Activated naive CD8-positive, alpha-beta T cell treated with anti-CD3 and anti-CD28 coated beads for 36 hours (primary cell): ENCODE measurements at regions not wholly inside any gene's neighbourhood (a gene's known extent, or its start where the extent isn't known, plus 50 kb on each side); places are given as distances from the start of the nearest gene placed in this dataset.
"Not testable (repeated sequence)": the region's sequence is repeated elsewhere in the genome, so short reads cannot be mapped to it uniquely, and the experiment has no call there.

ENCODE experiments used
- DNase-seq: peaks from one replicate; pipeline ENCODE4 v3.0.0; 2021
- H3K27ac Mint-ChIP-seq: one replicate; pipeline ENCODE4 v1.8.0; 2022; ENCODE audit warnings: mild to moderate bottlenecking, moderate library complexity, mixed read lengths
- H3K27me3 Mint-ChIP-seq: one replicate; pipeline ENCODE4 v1.8.0; 2022; ENCODE audit warnings: mild to moderate bottlenecking, mixed read lengths
- H3K36me3 Mint-ChIP-seq: one replicate; pipeline ENCODE4 v1.8.0; 2021; ENCODE audit warnings: mild to moderate bottlenecking, mixed read lengths
- H3K4me1 Mint-ChIP-seq: one replicate; pipeline ENCODE4 v1.8.0; 2021; ENCODE audit warnings: mixed read lengths
- H3K4me3 Mint-ChIP-seq: one replicate; pipeline ENCODE4 v1.8.0; 2022; ENCODE audit warnings: mild to moderate bottlenecking, moderate library complexity, mixed read lengths
- H3K9me3 Mint-ChIP-seq: one replicate; pipeline ENCODE4 v1.8.0; 2022; ENCODE audit warnings: mixed read lengths

- Mint-ChIP-seq H3K27ac (no peak overlapping the region), H3K27me3 (no peaks in the 10 kb centered on the region), H3K4me1 (no peaks in the 10 kb centered on the region), H3K9me3 (no peaks in the 10 kb centered on the region), H3K36me3 (no peaks in the 10 kb centered on the region), H3K4me3 (no peak overlapping the region)
- no peak for DNase-seq
Measured at GRCh38 chr16:8403978-8404749, 186.1 kb downstream of the TMEM114 start.

DNA sequence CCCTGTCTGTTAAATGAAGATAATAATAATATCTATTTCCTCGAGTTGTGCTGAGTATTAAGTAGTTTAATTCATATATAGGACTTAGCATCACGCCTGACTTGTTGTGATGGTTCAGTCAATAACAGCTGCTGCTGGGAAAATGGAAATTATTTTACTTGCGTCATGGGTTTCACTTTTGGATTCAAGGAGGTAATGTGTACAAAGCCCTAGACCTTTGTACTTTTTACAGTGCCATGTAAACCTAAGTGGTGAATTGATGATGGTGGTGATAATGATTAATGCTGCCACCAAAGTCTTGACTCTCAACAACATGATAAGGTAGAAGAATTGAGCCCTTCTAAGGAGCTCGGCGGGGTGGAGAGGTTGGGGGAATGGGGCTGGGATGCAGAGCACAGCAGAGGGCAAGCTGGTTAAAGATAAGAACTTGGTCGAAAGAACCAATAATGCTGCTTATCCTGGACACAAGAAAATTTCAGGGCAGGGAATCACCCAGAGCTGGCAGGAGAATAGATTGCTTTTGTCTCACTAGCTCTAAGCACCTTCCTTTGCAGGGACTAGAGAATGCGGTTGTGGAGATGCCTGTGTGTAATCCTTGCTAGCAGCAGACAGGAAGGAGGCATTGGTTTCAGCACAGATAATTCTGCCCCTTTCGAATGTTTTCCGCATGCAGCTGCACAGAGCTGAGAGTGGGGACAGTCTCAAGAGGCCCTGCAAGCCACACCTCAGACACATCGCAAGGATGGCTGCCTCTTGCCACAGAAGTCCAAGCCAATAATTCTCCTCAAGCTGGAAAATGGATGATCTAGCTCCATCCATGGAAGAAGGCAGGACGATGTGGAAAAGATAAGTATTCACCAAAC is 187.1 kb downstream of the TMEM114 start:
- H3K27me3 Mint-ChIP-seq = no peaks in the 10 kb centered on the region
- no peak overlapping the region for H3K4me3 Mint-ChIP-seq
- no peaks in the 10 kb centered on the region for H3K36me3 Mint-ChIP-seq
- H3K4me1 Mint-ChIP-seq = no peaks in the 10 kb centered on the region
- H3K27ac Mint-ChIP-seq = no peak overlapping the region
- H3K9me3 Mint-ChIP-seq = no peaks in the 10 kb centered on the region
- no peak for DNase-seq

DNA sequence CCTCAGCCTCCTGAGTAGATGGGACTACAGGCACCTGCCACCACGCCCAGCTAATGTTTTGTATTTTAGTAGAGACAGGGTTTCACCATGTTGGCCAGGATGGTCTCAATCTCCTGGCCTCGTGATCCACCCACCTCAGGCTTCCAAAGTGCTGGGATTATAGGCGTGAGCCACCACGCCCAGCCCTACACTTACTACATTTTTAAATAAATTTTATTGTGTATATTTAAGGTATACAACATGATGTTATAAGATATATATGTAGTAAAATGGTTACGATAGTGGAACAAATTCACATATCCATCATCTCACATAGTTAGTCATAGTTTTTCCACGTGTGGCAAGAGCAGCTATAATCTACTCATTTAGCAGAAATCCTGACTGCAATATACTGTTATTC is 189.6 kb downstream of the TMEM114 start:
- not testable (repeated sequence) for H3K27ac Mint-ChIP-seq, H3K4me1 Mint-ChIP-seq, H3K36me3 Mint-ChIP-seq, H3K9me3 Mint-ChIP-seq, DNase-seq, H3K4me3 Mint-ChIP-seq, H3K27me3 Mint-ChIP-seq

- no peaks in the 10 kb centered on the region for H3K9me3 Mint-ChIP-seq
- H3K27me3 Mint-ChIP-seq = no peaks in the 10 kb centered on the region
- no peak overlapping the region for H3K27ac Mint-ChIP-seq
- no peak for DNase-seq
- no peaks in the 10 kb centered on the region for H3K4me1 Mint-ChIP-seq
- no peaks in the 10 kb centered on the region for H3K36me3 Mint-ChIP-seq
- no peak overlapping the region for H3K4me3 Mint-ChIP-seq
Measured at GRCh38 chr16:8398548-8398947, 191.8 kb downstream of the TMEM114 start.

GRCh38 chr16:8397223-8397622 is 193.1 kb downstream of the TMEM114 start:
- Mint-ChIP-seq H3K27me3 (no peaks in the 10 kb centered on the region), H3K27ac (no peak overlapping the region), H3K4me1 (no peaks in the 10 kb centered on the region), H3K9me3 (no peaks in the 10 kb centered on the region), H3K36me3 (no peaks in the 10 kb centered on the region), H3K4me3 (no peak overlapping the region)
- DNase-seq = no peak

- no peaks in the 10 kb centered on the region for H3K4me1 Mint-ChIP-seq
- H3K36me3 Mint-ChIP-seq = no peaks in the 10 kb centered on the region
- H3K27ac Mint-ChIP-seq = no peak overlapping the region
- no peaks in the 10 kb centered on the region for H3K27me3 Mint-ChIP-seq
- no peak for DNase-seq
- no peak overlapping the region for H3K4me3 Mint-ChIP-seq
- H3K9me3 Mint-ChIP-seq = no peaks in the 10 kb centered on the region
Measured at GRCh38 chr16:8396463-8396862, 193.8 kb downstream of the TMEM114 start.

- H3K36me3 Mint-ChIP-seq = no peaks in the 10 kb centered on the region
- no peaks in the 10 kb centered on the region for H3K9me3 Mint-ChIP-seq
- H3K4me1 Mint-ChIP-seq = no peaks in the 10 kb centered on the region
- H3K4me3 Mint-ChIP-seq = no peak overlapping the region
- DNase-seq = no peak
- H3K27me3 Mint-ChIP-seq = no peaks in the 10 kb centered on the region
- no peak overlapping the region for H3K27ac Mint-ChIP-seq
Measured at GRCh38 chr16:8391257-8391656, 199.1 kb downstream of the TMEM114 start.

DNA sequence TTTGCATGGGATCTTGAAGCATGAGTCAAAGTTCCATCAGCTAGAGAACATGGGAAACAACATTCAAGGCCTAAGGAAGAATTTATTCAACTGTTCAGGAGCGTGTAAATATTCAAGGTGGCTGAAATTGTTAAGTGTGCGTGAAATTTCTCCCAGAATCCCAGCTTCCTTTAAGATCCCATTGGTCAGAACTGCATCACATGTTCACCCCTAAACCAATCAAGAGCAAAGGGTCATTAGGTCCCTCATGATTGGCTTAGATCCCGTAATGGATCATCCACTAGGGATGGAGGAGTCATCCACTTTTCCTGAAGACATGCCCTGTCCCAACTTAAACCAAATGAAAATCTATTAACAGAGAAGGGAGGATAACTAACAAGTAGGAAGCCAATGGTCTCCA is 201.6 kb downstream of the TMEM114 start:
- no peaks in the 10 kb centered on the region for H3K4me1 Mint-ChIP-seq
- no peak overlapping the region for H3K4me3 Mint-ChIP-seq
- H3K9me3 Mint-ChIP-seq = no peaks in the 10 kb centered on the region
- H3K27me3 Mint-ChIP-seq = no peaks in the 10 kb centered on the region
- no peak for DNase-seq
- H3K27ac Mint-ChIP-seq = no peak overlapping the region
- no peaks in the 10 kb centered on the region for H3K36me3 Mint-ChIP-seq

- Mint-ChIP-seq H3K4me3 (no peak overlapping the region), H3K36me3 (no peaks in the 10 kb centered on the region), H3K27me3 (no peaks in the 10 kb centered on the region), H3K4me1 (no peaks in the 10 kb centered on the region), H3K27ac (no peak overlapping the region), H3K9me3 (peaks cover 4% of the 10 kb centered on the region)
- no peak for DNase-seq
Measured at GRCh38 chr16:8381814-8382213, 208.5 kb downstream of the TMEM114 start.

DNA sequence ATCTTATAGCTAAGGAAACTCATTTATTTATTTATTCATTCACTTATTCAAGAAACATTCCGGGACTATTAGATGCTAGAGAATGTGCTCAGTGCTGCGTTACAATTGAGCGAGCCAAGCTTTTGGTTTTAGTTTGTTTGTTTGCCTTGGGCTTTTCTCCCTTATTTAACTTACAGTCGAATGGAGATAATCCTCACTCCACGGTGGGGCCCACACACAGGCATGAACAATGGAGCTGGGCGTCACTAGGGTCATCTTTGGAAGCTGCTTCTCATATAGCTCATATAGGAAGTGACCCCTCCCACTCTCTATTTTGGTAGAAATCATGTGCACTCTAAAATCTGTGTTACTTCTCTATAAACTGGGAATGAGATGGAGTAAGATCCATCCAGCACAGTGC is 210.0 kb downstream of the TMEM114 start:
- H3K27me3 Mint-ChIP-seq = no peaks in the 10 kb centered on the region
- H3K36me3 Mint-ChIP-seq = no peaks in the 10 kb centered on the region
- DNase-seq = no peak
- no peaks in the 10 kb centered on the region for H3K4me1 Mint-ChIP-seq
- peaks cover 4% of the 10 kb centered on the region for H3K9me3 Mint-ChIP-seq
- H3K27ac Mint-ChIP-seq = no peak overlapping the region
- H3K4me3 Mint-ChIP-seq = no peak overlapping the region

DNA sequence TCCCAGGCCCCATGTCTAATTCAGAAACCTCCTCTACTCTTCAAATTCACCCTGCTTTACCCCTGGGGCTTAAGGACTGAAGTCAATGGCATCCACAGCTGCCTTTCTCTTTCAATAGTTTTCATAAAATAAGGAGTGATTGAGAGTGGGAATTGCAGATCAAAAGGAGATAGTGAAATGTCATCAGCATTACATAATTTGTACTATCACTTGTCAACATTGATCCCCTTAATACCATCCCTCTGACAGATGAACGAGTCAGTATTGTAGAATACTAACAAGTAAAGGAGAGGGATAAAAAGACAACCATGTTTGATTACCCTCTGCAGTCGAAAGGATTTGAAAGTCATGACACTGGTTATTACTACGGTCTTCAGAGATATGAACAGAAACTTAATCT is 212.4 kb downstream of the TMEM114 start:
- Mint-ChIP-seq H3K36me3 (no peaks in the 10 kb centered on the region), H3K27me3 (no peaks in the 10 kb centered on the region), H3K27ac (no peak overlapping the region), H3K9me3 (peaks cover 4% of the 10 kb centered on the region), H3K4me3 (no peak overlapping the region), H3K4me1 (no peaks in the 10 kb centered on the region)
- no peak for DNase-seq

DNA sequence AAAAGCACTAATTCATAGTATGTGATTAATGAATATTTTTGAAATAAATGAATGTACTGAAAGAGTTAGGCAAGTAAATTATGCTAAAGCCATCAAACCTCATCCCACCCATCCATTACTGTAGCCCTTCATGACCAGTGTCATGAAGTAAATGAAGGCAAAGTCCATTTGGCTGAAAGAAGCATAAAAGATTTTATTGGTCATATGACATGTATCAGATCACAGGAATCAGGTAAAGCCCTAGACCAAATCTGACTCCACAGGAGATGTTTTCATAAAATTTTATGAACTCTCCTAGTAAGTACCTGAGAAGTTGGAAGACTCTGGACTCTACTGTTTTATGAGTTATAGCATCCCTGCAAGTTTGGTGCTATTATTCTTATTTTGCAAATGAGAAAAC is 213.5 kb downstream of the TMEM114 start:
- no peaks in the 10 kb centered on the region for H3K36me3 Mint-ChIP-seq
- peaks cover 4% of the 10 kb centered on the region for H3K9me3 Mint-ChIP-seq
- no peaks in the 10 kb centered on the region for H3K27me3 Mint-ChIP-seq
- no peaks in the 10 kb centered on the region for H3K4me1 Mint-ChIP-seq
- DNase-seq = no peak
- no peak overlapping the region for H3K4me3 Mint-ChIP-seq
- no peak overlapping the region for H3K27ac Mint-ChIP-seq

GRCh38 chr16:8376430-8376829 is 213.9 kb downstream of the TMEM114 start:
- Mint-ChIP-seq H3K27me3 (no peaks in the 10 kb centered on the region), H3K36me3 (no peaks in the 10 kb centered on the region), H3K4me3 (no peak overlapping the region), H3K4me1 (no peaks in the 10 kb centered on the region), H3K9me3 (peaks cover 4% of the 10 kb centered on the region), H3K27ac (no peak overlapping the region)
- DNase-seq = no peak

DNA sequence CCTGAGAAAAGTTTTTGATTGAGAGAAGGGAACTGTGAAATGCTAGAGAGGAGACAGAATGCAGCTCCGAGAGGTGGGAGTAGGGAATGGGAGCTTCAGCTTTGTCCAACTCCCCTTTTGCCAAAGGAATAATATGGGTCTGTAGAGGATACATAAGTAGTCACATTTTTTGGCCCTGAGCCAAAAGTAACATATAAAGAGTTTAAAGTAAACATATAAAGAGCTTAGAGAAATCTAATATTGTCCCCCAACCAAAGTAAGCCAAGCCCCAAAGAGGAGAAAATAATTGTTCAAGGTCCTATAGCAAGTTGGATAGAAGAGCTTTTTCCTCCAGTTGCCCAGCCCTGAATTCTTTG is 215.1 kb downstream of the TMEM114 start:
- peaks cover 4% of the 10 kb centered on the region for H3K9me3 Mint-ChIP-seq
- no peaks in the 10 kb centered on the region for H3K4me1 Mint-ChIP-seq
- no peak overlapping the region for H3K4me3 Mint-ChIP-seq
- no peak for DNase-seq
- H3K36me3 Mint-ChIP-seq = no peaks in the 10 kb centered on the region
- no peak overlapping the region for H3K27ac Mint-ChIP-seq
- no peaks in the 10 kb centered on the region for H3K27me3 Mint-ChIP-seq

GRCh38 chr16:8374586-8375231 is 215.6 kb downstream of the TMEM114 start:
- H3K4me3 Mint-ChIP-seq = no peak overlapping the region
- DNase-seq = no peak
- no peaks in the 10 kb centered on the region for H3K36me3 Mint-ChIP-seq
- H3K27me3 Mint-ChIP-seq = no peaks in the 10 kb centered on the region
- H3K4me1 Mint-ChIP-seq = no peaks in the 10 kb centered on the region
- H3K9me3 Mint-ChIP-seq = peaks cover 4% of the 10 kb centered on the region
- no peak overlapping the region for H3K27ac Mint-ChIP-seq
